GM12878 (cell line): ENCODE measurements at regions not wholly inside any gene's neighbourhood (a gene's known extent, or its start where the extent isn't known, plus 50 kb on each side); places are given as distances from the start of the nearest gene placed in this dataset.

ENCODE experiments used
- ATAC-seq: fragments of 200-7000 bp; cut with Tn5 transposase; 3 replicates; pipeline ENCODE4 v1.9.1; 2020; ENCODE audit warnings: mild to moderate bottlenecking, moderate library complexity
- BruUV-seq: library from RNA; stranded (reverse); fragments of 400-500 nt; replicated peaks from 2 replicates; lab custom pipeline; 2021; lab: Mats Ljungman, UMichigan
- CTCF ChIA-PET: fragments of 300-600 bp; sonication (Branson Sonifier 250); formaldehyde crosslinking; extraction: SDS; loops from one replicate; lab custom pipeline; 2021; ENCODE audit warnings: inconsistent platforms; lab: Yijun Ruan, JAX
- POLR2A ChIA-PET: fragments of 350-600 bp; formaldehyde crosslinking; extraction: SDS; loops from one replicate; lab custom pipeline; 2021; ENCODE audit warnings: inconsistent platforms; lab: Charles Lee
- RAD21 ChIA-PET: fragments of 300-600 bp; sonication (Branson Sonifier 250); formaldehyde crosslinking; loops from one replicate; lab custom pipeline; 2023; ENCODE audit warnings: antibody characterized with exemption; ENCODE audit not compliant: unreplicated experiment; lab: Charles Lee
- SMC1A ChIA-PET: fragments of 300-600 bp; sonication (Branson Sonifier 250); formaldehyde crosslinking; loops from one replicate; lab custom pipeline; 2023; ENCODE audit not compliant: unreplicated experiment, uncharacterized antibody; lab: Charles Lee
- DNase-seq: peaks from one replicate; pipeline ENCODE4 v3.0.0-alpha.2; 2011; ENCODE audit warnings: low read depth, low spot score
- FAIRE-seq: peaks from 3 replicates; lab custom pipeline; 2011; peaks lifted over from hg19 to GRCh38; lab: Jason Lieb, UNC
- H2AFZ ChIP-seq: 2 replicates; pipeline ENCODE4 v1.6.0; 2011; ENCODE audit warnings: low read depth, low read length, control low read depth; ENCODE audit not compliant: control insufficient read depth
- H3K27ac ChIP-seq: 2 replicates; pipeline ENCODE4 v1.5.1; 2011; ENCODE audit warnings: control low read depth; ENCODE audit not compliant: control insufficient read depth, insufficient read depth
- H3K27me3 ChIP-seq, 2 experiments: replicated peaks in 1 of 2; 2 replicates each; pipeline versions ENCODE4 v1.6.0 to v1.6.1; 2011; ENCODE audit warnings: low read length in 1 of 2; ENCODE audit not compliant: control insufficient read depth in 2 of 2, insufficient read depth in 2 of 2
- H3K36me3 ChIP-seq, 2 experiments: 2 replicates each; pipeline ENCODE4 v1.5.1; 2011; ENCODE audit warnings: low read length in 1 of 2; ENCODE audit not compliant: control insufficient read depth in 2 of 2, insufficient read depth in 2 of 2
- H3K4me1 ChIP-seq: 2 replicates; pipeline ENCODE4 v1.6.1; 2011; ENCODE audit warnings: mild to moderate bottlenecking, low read length, moderate library complexity, mixed read lengths; ENCODE audit not compliant: control insufficient read depth, insufficient read depth
- H3K4me2 ChIP-seq: 2 replicates; pipeline ENCODE4 v1.6.0; 2011; ENCODE audit warnings: control low read depth; ENCODE audit not compliant: control insufficient read depth, insufficient read depth
- H3K4me3 ChIP-seq: fragments of 200-600 bp; sonication (generic); 2 replicates; pipeline ENCODE4 v1.5.1; 2016
- H3K79me2 ChIP-seq: 2 replicates; pipeline ENCODE4 v1.6.0; 2011; ENCODE audit warnings: low read length; ENCODE audit not compliant: control insufficient read depth, insufficient read depth
- H3K9ac ChIP-seq: 2 replicates; pipeline ENCODE4 v1.8.0; 2011; ENCODE audit warnings: low read length, control low read depth, mixed read lengths; ENCODE audit not compliant: control insufficient read depth, insufficient read depth
- H3K9me3 ChIP-seq: replicated peaks from 3 replicates; pipeline ENCODE4 v1.5.1; 2011; ENCODE audit warnings: mild to moderate bottlenecking, low read length; ENCODE audit not compliant: control insufficient read depth, insufficient read depth
- H4K20me1 ChIP-seq: 2 replicates; pipeline ENCODE4 v1.6.0; 2011; ENCODE audit not compliant: control insufficient read depth, insufficient read depth
- CHD1 ChIP-seq: IDR thresholded peaks from 2 replicates; pipeline ENCODE4 v1.6.1; 2012; ENCODE audit warnings: low read depth, low read length, improper control_type of control experiment
- EGR1 ChIP-seq, 2 experiments: IDR thresholded peaks; 1 replicate in 1 of 2; 2 replicates in 1 of 2; pipeline ENCODE4 v1.6.1; 2011 to 2012; ENCODE audit warnings: low read depth in 2 of 2, low read length in 2 of 2, borderline replicate concordance in 1 of 2, mild to moderate bottlenecking in 1 of 2, moderate library complexity in 1 of 2
- JUNB ChIP-seq: IDR thresholded peaks from 2 replicates; pipeline ENCODE4 v1.6.1; 2016; ENCODE audit warnings: antibody characterized with exemption, mild to moderate bottlenecking
- KAT2A ChIP-seq: conservative IDR thresholded peaks from 2 replicates; pipeline ENCODE4 v1.6.1; 2011; ENCODE audit warnings: low read depth, low read length; ENCODE audit not compliant: control insufficient read depth
- KDM1A ChIP-seq: fragments of 200-600 bp; sonication (generic); IDR thresholded peaks from 2 replicates; pipeline ENCODE4 v1.6.1; 2016; ENCODE audit warnings: borderline replicate concordance
- NR2C1 ChIP-seq: fragments of 450-650 bp; IDR thresholded peaks from 2 replicates; pipeline ENCODE4 v1.6.1; 2017; ENCODE audit warnings: antibody characterized with exemption, mild to moderate bottlenecking, moderate library complexity
- SMAD1 ChIP-seq: fragments of 450-650 bp; IDR thresholded peaks from 2 replicates; pipeline ENCODE4 v1.6.1; 2018; ENCODE audit warnings: mild to moderate bottlenecking, low read depth; ENCODE audit not compliant: partially characterized antibody
- SMAD5 ChIP-seq: IDR thresholded peaks from 2 replicates; pipeline ENCODE4 v1.6.1; 2016; ENCODE audit warnings: antibody characterized with exemption, low read depth
- SREBF1 ChIP-seq: IDR thresholded peaks from 2 replicates; pipeline ENCODE4 v1.6.1; 2012; ENCODE audit warnings: mild to moderate bottlenecking, low read length
- TARDBP ChIP-seq: IDR thresholded peaks from 2 replicates; pipeline ENCODE4 v1.6.1; 2016; ENCODE audit warnings: borderline replicate concordance
- ZNF622 ChIP-seq: fragments of 450-650 bp; IDR thresholded peaks from 2 replicates; pipeline ENCODE4 v1.6.1; 2017; ENCODE audit warnings: mild to moderate bottlenecking, inconsistent platforms
- ZSCAN29 ChIP-seq: fragments of 450-650 bp; IDR thresholded peaks from 2 replicates; pipeline ENCODE4 v1.6.1; 2017; ENCODE audit warnings: mild to moderate bottlenecking, moderate library complexity
- WGBS: methylation state at CpG from one replicate; pipeline ENCODE4 v1.1.6; 2016; ENCODE audit warnings: low lambda C conversion rate; ENCODE audit not compliant: insufficient replicate concordance, insufficient coverage; ENCODE audit errors: missing lambda C conversion rate; 5-methylcytosine and 5-hydroxymethylcytosine counted together
- in situ Hi-C: fragments of 300-500 bp; cut with MboI; formaldehyde crosslinking; loops from 9 replicates; pipeline ENCODE4 v1.14.3; 2018; ENCODE audit warnings: mixed read lengths
- intact Hi-C: fragments of 100-400 bp; cut with micrococcal nuclease; formaldehyde crosslinking; loops from one replicate; pipeline ENCODE4 v1.14.2; 2022; ENCODE audit not compliant: unreplicated experiment
- TF ChIP-seq, protein P1 (sequence below): fragments of 450-650 bp; IDR thresholded peaks from 2 replicates; pipeline ENCODE4 v1.6.1; 2017; ENCODE audit warnings: mild to moderate bottlenecking, moderate library complexity
- TF ChIP-seq, protein P2 (sequence below): fragments of 450-650 bp; IDR thresholded peaks from 2 replicates; pipeline ENCODE4 v1.6.1; 2014; ENCODE audit warnings: mild to moderate bottlenecking
- TF ChIP-seq, protein P3 (sequence below): fragments of 450-650 bp; IDR thresholded peaks from 2 replicates; pipeline ENCODE4 v1.6.1; 2017; ENCODE audit warnings: mild to moderate bottlenecking, low read depth, inconsistent platforms; ENCODE audit not compliant: poor library complexity, severe bottlenecking

DNA sequence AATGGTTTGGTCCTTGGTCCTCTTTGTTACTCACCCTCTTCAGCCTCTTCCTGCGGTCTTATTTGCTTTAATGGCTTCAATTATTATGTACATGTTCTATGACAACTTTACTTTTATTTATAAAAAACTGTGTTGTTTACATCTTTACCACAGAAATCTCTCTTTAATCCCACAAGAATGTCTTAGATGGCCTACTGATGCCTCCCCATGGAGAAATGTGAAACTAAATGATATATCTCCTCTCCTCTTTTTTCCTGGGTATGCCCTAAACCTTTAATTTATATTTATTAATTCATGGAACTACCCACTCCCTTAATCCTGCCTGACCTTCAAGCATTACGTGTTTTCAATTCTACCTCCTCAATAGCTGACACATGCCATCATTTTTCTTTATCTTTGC is 573.2 kb downstream of the CENPC start (continued):
- TF ChIP-seq, protein P1, sequence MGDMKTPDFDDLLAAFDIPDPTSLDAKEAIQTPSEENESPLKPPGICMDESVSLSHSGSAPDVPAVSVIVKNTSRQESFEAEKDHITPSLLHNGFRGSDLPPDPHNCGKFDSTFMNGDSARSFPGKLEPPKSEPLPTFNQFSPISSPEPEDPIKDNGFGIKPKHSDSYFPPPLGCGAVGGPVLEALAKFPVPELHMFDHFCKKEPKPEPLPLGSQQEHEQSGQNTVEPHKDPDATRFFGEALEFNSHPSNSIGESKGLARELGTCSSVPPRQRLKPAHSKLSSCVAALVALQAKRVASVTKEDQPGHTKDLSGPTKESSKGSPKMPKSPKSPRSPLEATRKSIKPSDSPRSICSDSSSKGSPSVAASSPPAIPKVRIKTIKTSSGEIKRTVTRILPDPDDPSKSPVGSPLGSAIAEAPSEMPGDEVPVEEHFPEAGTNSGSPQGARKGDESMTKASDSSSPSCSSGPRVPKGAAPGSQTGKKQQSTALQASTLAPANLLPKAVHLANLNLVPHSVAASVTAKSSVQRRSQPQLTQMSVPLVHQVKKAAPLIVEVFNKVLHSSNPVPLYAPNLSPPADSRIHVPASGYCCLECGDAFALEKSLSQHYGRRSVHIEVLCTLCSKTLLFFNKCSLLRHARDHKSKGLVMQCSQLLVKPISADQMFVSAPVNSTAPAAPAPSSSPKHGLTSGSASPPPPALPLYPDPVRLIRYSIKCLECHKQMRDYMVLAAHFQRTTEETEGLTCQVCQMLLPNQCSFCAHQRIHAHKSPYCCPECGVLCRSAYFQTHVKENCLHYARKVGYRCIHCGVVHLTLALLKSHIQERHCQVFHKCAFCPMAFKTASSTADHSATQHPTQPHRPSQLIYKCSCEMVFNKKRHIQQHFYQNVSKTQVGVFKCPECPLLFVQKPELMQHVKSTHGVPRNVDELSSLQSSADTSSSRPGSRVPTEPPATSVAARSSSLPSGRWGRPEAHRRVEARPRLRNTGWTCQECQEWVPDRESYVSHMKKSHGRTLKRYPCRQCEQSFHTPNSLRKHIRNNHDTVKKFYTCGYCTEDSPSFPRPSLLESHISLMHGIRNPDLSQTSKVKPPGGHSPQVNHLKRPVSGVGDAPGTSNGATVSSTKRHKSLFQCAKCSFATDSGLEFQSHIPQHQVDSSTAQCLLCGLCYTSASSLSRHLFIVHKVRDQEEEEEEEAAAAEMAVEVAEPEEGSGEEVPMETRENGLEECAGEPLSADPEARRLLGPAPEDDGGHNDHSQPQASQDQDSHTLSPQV: no peak
- TF ChIP-seq SMAD5: no peak

DNA sequence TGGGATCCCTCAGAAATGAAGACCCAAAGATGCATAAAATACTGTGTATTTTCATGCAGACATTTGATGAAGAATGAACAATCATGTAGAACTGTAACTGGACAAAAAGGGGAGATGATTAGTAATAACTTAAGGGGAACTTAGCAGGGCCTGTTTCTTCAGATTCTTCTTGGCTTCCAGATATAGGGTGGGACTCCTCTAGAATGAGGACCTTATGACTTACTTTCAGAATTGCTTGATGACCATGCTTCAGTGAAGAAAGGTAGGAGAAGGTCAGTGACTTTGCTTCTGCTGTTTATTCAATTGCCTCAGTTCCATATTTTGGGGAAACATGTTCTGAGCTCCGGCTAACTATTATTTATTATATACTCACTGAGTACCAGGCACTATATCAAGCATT is 580.8 kb downstream of the CENPC start:
- H3K9ac ChIP-seq: no peak overlapping the region
- no peaks in the 10 kb centered on the region for H3K4me1 ChIP-seq
- TF ChIP-seq KDM1A: no peak
- no peak for TF ChIP-seq SREBF1
- no peak for TF ChIP-seq NR2C1
- no peak for TF ChIP-seq TARDBP
- no peak for TF ChIP-seq CHD1
- TF ChIP-seq KAT2A: no peak
- no peak for TF ChIP-seq JUNB
- TF ChIP-seq, protein P2, sequence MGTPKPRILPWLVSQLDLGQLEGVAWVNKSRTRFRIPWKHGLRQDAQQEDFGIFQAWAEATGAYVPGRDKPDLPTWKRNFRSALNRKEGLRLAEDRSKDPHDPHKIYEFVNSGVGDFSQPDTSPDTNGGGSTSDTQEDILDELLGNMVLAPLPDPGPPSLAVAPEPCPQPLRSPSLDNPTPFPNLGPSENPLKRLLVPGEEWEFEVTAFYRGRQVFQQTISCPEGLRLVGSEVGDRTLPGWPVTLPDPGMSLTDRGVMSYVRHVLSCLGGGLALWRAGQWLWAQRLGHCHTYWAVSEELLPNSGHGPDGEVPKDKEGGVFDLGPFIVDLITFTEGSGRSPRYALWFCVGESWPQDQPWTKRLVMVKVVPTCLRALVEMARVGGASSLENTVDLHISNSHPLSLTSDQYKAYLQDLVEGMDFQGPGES: no peak
- TF ChIP-seq ZSCAN29: no peak
- TF ChIP-seq, protein P3, sequence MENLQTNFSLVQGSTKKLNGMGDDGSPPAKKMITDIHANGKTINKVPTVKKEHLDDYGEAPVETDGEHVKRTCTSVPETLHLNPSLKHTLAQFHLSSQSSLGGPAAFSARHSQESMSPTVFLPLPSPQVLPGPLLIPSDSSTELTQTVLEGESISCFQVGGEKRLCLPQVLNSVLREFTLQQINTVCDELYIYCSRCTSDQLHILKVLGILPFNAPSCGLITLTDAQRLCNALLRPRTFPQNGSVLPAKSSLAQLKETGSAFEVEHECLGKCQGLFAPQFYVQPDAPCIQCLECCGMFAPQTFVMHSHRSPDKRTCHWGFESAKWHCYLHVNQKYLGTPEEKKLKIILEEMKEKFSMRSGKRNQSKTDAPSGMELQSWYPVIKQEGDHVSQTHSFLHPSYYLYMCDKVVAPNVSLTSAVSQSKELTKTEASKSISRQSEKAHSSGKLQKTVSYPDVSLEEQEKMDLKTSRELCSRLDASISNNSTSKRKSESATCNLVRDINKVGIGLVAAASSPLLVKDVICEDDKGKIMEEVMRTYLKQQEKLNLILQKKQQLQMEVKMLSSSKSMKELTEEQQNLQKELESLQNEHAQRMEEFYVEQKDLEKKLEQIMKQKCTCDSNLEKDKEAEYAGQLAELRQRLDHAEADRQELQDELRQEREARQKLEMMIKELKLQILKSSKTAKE: no peak
- TF ChIP-seq ZNF622: no peak
- no peak for TF ChIP-seq EGR1 (IDR thresholded peaks at IDR 0.05; ENCODE audit: borderline replicate concordance in 1 of 2, low read depth in 2 of 2, low read length in 2 of 2)
- no peak for TF ChIP-seq SMAD1
- SMC1A ChIA-PET: no interaction called here
- no peaks in the 10 kb centered on the region for H4K20me1 ChIP-seq
- H3K4me3 ChIP-seq: no peak overlapping the region
- no peaks in the 10 kb centered on the region for H3K27me3 ChIP-seq
- POLR2A ChIA-PET: no interaction called here
- H3K27ac ChIP-seq: no peak overlapping the region
- 14% methylated on average over 1 of the region's 1 CpG for WGBS
- no peaks in the 10 kb centered on the region for H3K9me3 ChIP-seq
- H3K4me2 ChIP-seq: no peak overlapping the region
- H3K36me3 ChIP-seq: no peaks in the 10 kb centered on the region
- in situ Hi-C loops (no loop called here), intact Hi-C loops (no loop called here)
- BruUV-seq: no TSS peak
- H2AFZ ChIP-seq: no peak overlapping the region
- CTCF ChIA-PET: no interaction called here
- RAD21 ChIA-PET: no interaction called here
- FAIRE-seq (no peak), ATAC-seq (no peak), DNase-seq (no peak)
- no peaks in the 10 kb centered on the region for H3K79me2 ChIP-seq
